Kidney epithelial cell (primary cell): ENCODE measurements at regions not wholly inside any gene's neighbourhood (a gene's known extent, or its start where the extent isn't known, plus 50 kb on each side); places are given as distances from the start of the nearest gene placed in this dataset.

ENCODE experiments used
- DNase-seq: peaks from one replicate; pipeline ENCODE4 v3.0.0-alpha.2; 2010; ENCODE audit warnings: low read depth
- H3K27me3 ChIP-seq: 2 replicates; pipeline ENCODE4 v1.6.0; 2011; ENCODE audit warnings: low read length; ENCODE audit not compliant: control insufficient read depth, insufficient read depth
- H3K36me3 ChIP-seq: 2 replicates; pipeline ENCODE4 v1.5.1; 2011; ENCODE audit warnings: low read length; ENCODE audit not compliant: control insufficient read depth, insufficient read depth
- H3K4me3 ChIP-seq: 2 replicates; pipeline ENCODE4 v1.5.1; 2011; ENCODE audit warnings: low read depth, mild to moderate bottlenecking, control low read depth, low read length
- CTCF ChIP-seq: IDR thresholded peaks from 2 replicates; pipeline ENCODE4 v1.5.1; 2011; ENCODE audit warnings: mild to moderate bottlenecking, moderate library complexity, low read length, control low read depth, inconsistent platforms; ENCODE audit not compliant: insufficient read depth, poor library complexity, severe bottlenecking

GRCh38 chr17:17410357-17410756 lies 66.4 kb upstream of the MED9 start:
- no peak overlapping the region for H3K4me3 ChIP-seq
- DNase-seq = no peak
- no peaks in the 10 kb centered on the region for H3K36me3 ChIP-seq
- peaks cover 7% of the 10 kb centered on the region for H3K27me3 ChIP-seq
- TF ChIP-seq CTCF = no peak

GRCh38 chr17:17411692-17412091 lies 65.1 kb upstream of the MED9 start:
- no peak for TF ChIP-seq CTCF
- H3K27me3 ChIP-seq = no peaks in the 10 kb centered on the region
- H3K4me3 ChIP-seq = no peak overlapping the region
- no peaks in the 10 kb centered on the region for H3K36me3 ChIP-seq
- DNase-seq = no peak

GRCh38 chr17:17412326-17412725 lies 64.5 kb upstream of the MED9 start:
- no peak for TF ChIP-seq CTCF
- Histone ChIP-seq H3K36me3 (no peaks in the 10 kb centered on the region), H3K27me3 (no peaks in the 10 kb centered on the region), H3K4me3 (no peak overlapping the region)
- DNase-seq = no peak

GRCh38 chr17:17413215-17413792 lies 63.5 kb upstream of the MED9 start:
- no peaks in the 10 kb centered on the region for H3K27me3 ChIP-seq
- TF ChIP-seq CTCF = no peak
- no peak for DNase-seq
- H3K36me3 ChIP-seq = no peaks in the 10 kb centered on the region
- no peak overlapping the region for H3K4me3 ChIP-seq

GRCh38 chr17:17413821-17414220 lies 63.0 kb upstream of the MED9 start:
- Histone ChIP-seq H3K27me3 (no peaks in the 10 kb centered on the region), H3K4me3 (no peak overlapping the region), H3K36me3 (no peaks in the 10 kb centered on the region)
- DNase-seq = no peak
- TF ChIP-seq CTCF = no peak

- no peaks in the 10 kb centered on the region for H3K36me3 ChIP-seq
- H3K4me3 ChIP-seq = no peak overlapping the region
- DNase-seq = no peak
- no peak for TF ChIP-seq CTCF
- H3K27me3 ChIP-seq = no peaks in the 10 kb centered on the region
Observed at GRCh38 chr17:17414341-17414805, 62.4 kb upstream of the MED9 start.
